GM23338 (cell line): ENCODE measurements at regions not wholly inside any gene's neighbourhood (a gene's known extent, or its start where the extent isn't known, plus 50 kb on each side); places are given as distances from the start of the nearest gene placed in this dataset.

Experiments used
- ATAC-seq: fragments of 200-7000 bp; cut with Tn5 transposase; 3 replicates; pipeline ENCODE4 v1.9.1; 2020
- DNase-seq: peaks from one replicate; pipeline ENCODE4 v3.0.0-alpha.2; 2015; ENCODE audit warnings: low spot score
- H2AFZ ChIP-seq: fragments of 200-600 bp; sonication (generic); 2 replicates; pipeline ENCODE4 v1.8.0; 2016; ENCODE audit warnings: antibody characterized with exemption, mild to moderate bottlenecking, moderate library complexity
- H3F3A ChIP-seq: fragments of 200-600 bp; sonication (generic); replicated peaks from 2 replicates; pipeline ENCODE4 v1.8.0; 2017; ENCODE audit warnings: antibody characterized with exemption, mixed run types, low read depth
- H3K27ac ChIP-seq: fragments of 200-600 bp; sonication (generic); 2 replicates; pipeline ENCODE4 v1.6.1; 2016; ENCODE audit warnings: low read depth
- H3K27me3 ChIP-seq: fragments of 200-600 bp; sonication (generic); 2 replicates; pipeline ENCODE4 v1.8.0; 2016; ENCODE audit warnings: mild to moderate bottlenecking, mixed run types, moderate library complexity; ENCODE audit not compliant: insufficient read depth
- H3K36me3 ChIP-seq: fragments of 200-600 bp; sonication (generic); 2 replicates; pipeline ENCODE4 v1.8.0; 2016; ENCODE audit warnings: mild to moderate bottlenecking; ENCODE audit not compliant: insufficient read depth
- H3K4me1 ChIP-seq: fragments of 200-600 bp; sonication (generic); 2 replicates; pipeline ENCODE4 v1.8.0; 2016; ENCODE audit warnings: mild to moderate bottlenecking, moderate library complexity; ENCODE audit not compliant: insufficient read depth
- H3K4me2 ChIP-seq: fragments of 200-600 bp; sonication (generic); 2 replicates; pipeline ENCODE4 v1.7.1; 2017; ENCODE audit warnings: mixed run types
- H3K4me3 ChIP-seq: fragments of 200-600 bp; sonication (generic); 2 replicates; pipeline ENCODE4 v1.6.1; 2016; ENCODE audit warnings: mixed run types
- H3K79me2 ChIP-seq: fragments of 200-600 bp; sonication (generic); replicated peaks from 2 replicates; pipeline ENCODE4 v1.8.0; 2017; ENCODE audit warnings: mild to moderate bottlenecking; ENCODE audit not compliant: insufficient read depth
- H3K9me2 ChIP-seq: fragments of 200-600 bp; sonication (generic); 2 replicates; pipeline ENCODE4 v1.8.0; 2017; ENCODE audit not compliant: insufficient read depth
- H4K20me1 ChIP-seq: fragments of 200-600 bp; sonication (generic); replicated peaks from 2 replicates; pipeline ENCODE4 v1.8.0; 2017; ENCODE audit warnings: mild to moderate bottlenecking; ENCODE audit not compliant: insufficient read depth
- H3K27ac Mint-ChIP-seq: 2 replicates; pipeline ENCODE4 v1.8.0; 2020; ENCODE audit warnings: inconsistent platforms, mild to moderate bottlenecking, moderate library complexity, mixed read lengths
- H3K27me3 Mint-ChIP-seq: 3 replicates; pipeline ENCODE4 v1.8.0; 2022; ENCODE audit warnings: low read depth, mild to moderate bottlenecking, moderate library complexity, mixed read lengths, inconsistent platforms; ENCODE audit not compliant: insufficient read depth, poor library complexity
- H3K36me3 Mint-ChIP-seq: 3 replicates; pipeline ENCODE4 v1.8.0; 2021; ENCODE audit warnings: low read depth, mild to moderate bottlenecking, inconsistent platforms, moderate library complexity, mixed read lengths
- H3K4me1 Mint-ChIP-seq: 3 replicates; pipeline ENCODE4 v1.8.0; 2020; ENCODE audit warnings: mild to moderate bottlenecking, inconsistent platforms, mixed read lengths
- H3K4me3 Mint-ChIP-seq: 3 replicates; pipeline ENCODE4 v1.8.0; 2021; ENCODE audit warnings: moderate library complexity, mild to moderate bottlenecking, inconsistent platforms, mixed read lengths
- H3K9me3 Mint-ChIP-seq: 3 replicates; pipeline ENCODE4 v1.8.0; 2020; ENCODE audit warnings: moderate library complexity, mild to moderate bottlenecking, inconsistent platforms, mixed read lengths
- CREB1 ChIP-seq: fragments of 250-450 bp; sonication (Bioruptor Pico); IDR thresholded peaks from 2 replicates; pipeline ENCODE4 v1.5.0; 2020; ENCODE audit warnings: low read depth, mild to moderate bottlenecking, moderate library complexity
- CTCF ChIP-seq, 2 experiments: fragments of 200-600 bp in 1 of 2; sonication (generic) in 1 of 2; conservative IDR thresholded peaks; 2 replicates each; pipeline versions ENCODE4 v1.5.1 to v1.6.1; 2016 to 2017; ENCODE audit warnings: antibody characterized with exemption in 2 of 2, low read depth in 2 of 2, mild to moderate bottlenecking in 2 of 2, moderate library complexity in 1 of 2
- ETS1 ChIP-seq: IDR thresholded peaks from 2 replicates; pipeline ENCODE4 v1.6.1; 2016; ENCODE audit warnings: antibody characterized with exemption
- EZH2 ChIP-seq: fragments of 200-600 bp; sonication (generic); IDR thresholded peaks from one replicate; pipeline ENCODE4 v1.8.0; 2017; ENCODE audit warnings: antibody characterized with exemption, mild to moderate bottlenecking, low read depth; ENCODE audit not compliant: unreplicated experiment
- EZH2phosphoT487 ChIP-seq: fragments of 200-600 bp; sonication (generic); IDR thresholded peaks from one replicate; pipeline ENCODE4 v1.8.1; 2018; ENCODE audit warnings: antibody characterized with exemption; ENCODE audit not compliant: unreplicated experiment
- JUNB ChIP-seq: IDR thresholded peaks from one replicate; pipeline ENCODE4 v1.6.1; 2016; ENCODE audit warnings: antibody characterized with exemption; ENCODE audit not compliant: unreplicated experiment
- NANOG ChIP-seq: IDR thresholded peaks from 2 replicates; pipeline ENCODE4 v1.6.1; 2016; ENCODE audit warnings: antibody characterized with exemption, borderline replicate concordance
- POLR2AphosphoS5 ChIP-seq: IDR thresholded peaks from 2 replicates; pipeline ENCODE4 v1.6.1; 2016; ENCODE audit warnings: antibody characterized with exemption, low read depth
- STAT1 ChIP-seq: IDR thresholded peaks from one replicate; pipeline ENCODE4 v1.6.1; 2016; ENCODE audit warnings: antibody characterized with exemption; ENCODE audit not compliant: unreplicated experiment
- ZNF114 ChIP-seq: fragments of 250-450 bp; sonication (Bioruptor Pico); IDR thresholded peaks from 2 replicates; pipeline ENCODE4 v1.5.0; 2020; ENCODE audit warnings: mild to moderate bottlenecking, moderate library complexity
- ZNF331 ChIP-seq: fragments of 250-450 bp; sonication (Bioruptor Pico); IDR thresholded peaks from 2 replicates; pipeline ENCODE4 v1.5.0; 2020; ENCODE audit warnings: low read depth, mild to moderate bottlenecking, moderate library complexity
- ZNF462 ChIP-seq: fragments of 250-450 bp; sonication (Bioruptor Pico); IDR thresholded peaks from 2 replicates; pipeline ENCODE4 v1.5.0; 2020; ENCODE audit warnings: mild to moderate bottlenecking, moderate library complexity
- TF ChIP-seq, protein P1 (sequence below): IDR thresholded peaks from one replicate; pipeline ENCODE4 v1.6.1; 2018; ENCODE audit warnings: antibody characterized with exemption; ENCODE audit not compliant: unreplicated experiment

GRCh38 chr10:29959586-29959985 lies 99.8 kb downstream of the JCAD start:
- Histone ChIP-seq H2AFZ (no peak overlapping the region), H3F3A (no peaks in the 10 kb centered on the region), H3K36me3 (no peaks in the 10 kb centered on the region), H4K20me1 (no peaks in the 10 kb centered on the region), H3K27me3 (no peaks in the 10 kb centered on the region), H3K4me2 (no peak overlapping the region), H3K4me1 (no peaks in the 10 kb centered on the region), H3K4me3 (no peak overlapping the region), H3K9me2 (no peaks in the 10 kb centered on the region), H3K27ac (no peak overlapping the region), H3K79me2 (no peaks in the 10 kb centered on the region)
- H3K36me3 Mint-ChIP-seq: no peaks in the 10 kb centered on the region; the same call in 2 of the 3 replicates
- H3K27ac Mint-ChIP-seq: no peak overlapping the region
- DNase-seq: no peak
- H3K4me3 Mint-ChIP-seq: no peak overlapping the region
- H3K4me1 Mint-ChIP-seq: 0 out of 3 replicates have a peak, but pooled peaks cover 2% of the 10 kb centered on the region
- TF ChIP-seq EZH2phosphoT487 (no peak), ZNF114 (CRISPR knock-in tag) (no peak), STAT1 (no peak), JUNB (no peak), NANOG (no peak), ETS1 (no peak), ZNF462 (CRISPR knock-in tag) (no peak), EZH2 (no peak), CTCF (conservative IDR thresholded peaks at IDR 0.05; ENCODE audit: low read depth in 2 of 2) (no peak), CREB1 (CRISPR knock-in tag) (no peak), ZNF331 (CRISPR knock-in tag) (no peak), POLR2AphosphoS5 (no peak)
- TF ChIP-seq, protein P1, sequence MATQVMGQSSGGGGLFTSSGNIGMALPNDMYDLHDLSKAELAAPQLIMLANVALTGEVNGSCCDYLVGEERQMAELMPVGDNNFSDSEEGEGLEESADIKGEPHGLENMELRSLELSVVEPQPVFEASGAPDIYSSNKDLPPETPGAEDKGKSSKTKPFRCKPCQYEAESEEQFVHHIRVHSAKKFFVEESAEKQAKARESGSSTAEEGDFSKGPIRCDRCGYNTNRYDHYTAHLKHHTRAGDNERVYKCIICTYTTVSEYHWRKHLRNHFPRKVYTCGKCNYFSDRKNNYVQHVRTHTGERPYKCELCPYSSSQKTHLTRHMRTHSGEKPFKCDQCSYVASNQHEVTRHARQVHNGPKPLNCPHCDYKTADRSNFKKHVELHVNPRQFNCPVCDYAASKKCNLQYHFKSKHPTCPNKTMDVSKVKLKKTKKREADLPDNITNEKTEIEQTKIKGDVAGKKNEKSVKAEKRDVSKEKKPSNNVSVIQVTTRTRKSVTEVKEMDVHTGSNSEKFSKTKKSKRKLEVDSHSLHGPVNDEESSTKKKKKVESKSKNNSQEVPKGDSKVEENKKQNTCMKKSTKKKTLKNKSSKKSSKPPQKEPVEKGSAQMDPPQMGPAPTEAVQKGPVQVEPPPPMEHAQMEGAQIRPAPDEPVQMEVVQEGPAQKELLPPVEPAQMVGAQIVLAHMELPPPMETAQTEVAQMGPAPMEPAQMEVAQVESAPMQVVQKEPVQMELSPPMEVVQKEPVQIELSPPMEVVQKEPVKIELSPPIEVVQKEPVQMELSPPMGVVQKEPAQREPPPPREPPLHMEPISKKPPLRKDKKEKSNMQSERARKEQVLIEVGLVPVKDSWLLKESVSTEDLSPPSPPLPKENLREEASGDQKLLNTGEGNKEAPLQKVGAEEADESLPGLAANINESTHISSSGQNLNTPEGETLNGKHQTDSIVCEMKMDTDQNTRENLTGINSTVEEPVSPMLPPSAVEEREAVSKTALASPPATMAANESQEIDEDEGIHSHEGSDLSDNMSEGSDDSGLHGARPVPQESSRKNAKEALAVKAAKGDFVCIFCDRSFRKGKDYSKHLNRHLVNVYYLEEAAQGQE: no peak
- H3K27me3 Mint-ChIP-seq: peaks cover 2% of the 10 kb centered on the region
- no peak for ATAC-seq
- H3K9me3 Mint-ChIP-seq: no peaks in the 10 kb centered on the region
